HG03460 (cell line): ENCODE measurements at regions not wholly inside any gene's neighbourhood (a gene's known extent, or its start where the extent isn't known, plus 50 kb on each side); places are given as distances from the start of the nearest gene placed in this dataset.
A peak's percentile ranks its signal among the peaks of the same experiment; 100 is the strongest.
"Not testable (repeated sequence)": the region's sequence is repeated elsewhere in the genome, so short reads cannot be mapped to it uniquely, and the experiment has no call there.

Experiments
- ATAC-seq: cut with Tn5 transposase; IDR thresholded peaks from one replicate; pipeline ENCODE4 v1.9.1; 2021; ENCODE audit not compliant: unreplicated experiment

GRCh38 chr13:95388420-95389079 lies 87.3 kb upstream of the ABCC4 start:
- ATAC-seq: no peak

GRCh38 chr13:95391362-95391761 lies 90.1 kb upstream of the ABCC4 start:
- ATAC-seq: no peak

GRCh38 chr13:95391785-95392184 lies 90.5 kb upstream of the ABCC4 start:
- no peak for ATAC-seq

GRCh38 chr13:95392597-95392996 lies 91.3 kb upstream of the ABCC4 start:
- no peak for ATAC-seq

GRCh38 chr13:95403349-95404140 lies 102.3 kb upstream of the ABCC4 start:
- ATAC-seq: peak; percentile 35

- ATAC-seq: peak; percentile 93
Observed at GRCh38 chr13:95404141-95404882, 103.1 kb upstream of the ABCC4 start.

GRCh38 chr13:95406176-95406575 lies 104.9 kb upstream of the ABCC4 start:
- ATAC-seq: no peak

- no peak for ATAC-seq
Observed at GRCh38 chr13:95411428-95412040, 110.3 kb upstream of the ABCC4 start.

- ATAC-seq: no peak
Observed at GRCh38 chr13:95418946-95419345, 117.7 kb upstream of the ABCC4 start.

GRCh38 chr13:95420501-95420900 lies 119.2 kb upstream of the ABCC4 start:
- no peak for ATAC-seq

- no peak for ATAC-seq
Observed at GRCh38 chr13:95426631-95427030, 125.4 kb upstream of the ABCC4 start.

- not testable (repeated sequence) for ATAC-seq
Observed at GRCh38 chr13:95430525-95430924, 122.0 kb upstream of the CLDN10 start.

GRCh38 chr13:95432141-95432540 lies 120.4 kb upstream of the CLDN10 start:
- ATAC-seq: no peak

- no peak for ATAC-seq
Observed at GRCh38 chr13:95433537-95433936, 119.0 kb upstream of the CLDN10 start.

GRCh38 chr13:95434111-95434510 lies 118.4 kb upstream of the CLDN10 start:
- no peak for ATAC-seq

- no peak for ATAC-seq
Observed at GRCh38 chr13:95437561-95437960, 115.0 kb upstream of the CLDN10 start.

- no peak for ATAC-seq
Observed at GRCh38 chr13:95438297-95438696, 114.2 kb upstream of the CLDN10 start.

- no peak for ATAC-seq
Observed at GRCh38 chr13:95440441-95441088, 112.0 kb upstream of the CLDN10 start.

- ATAC-seq: no peak
Observed at GRCh38 chr13:95441326-95441725, 111.2 kb upstream of the CLDN10 start.

GRCh38 chr13:95444006-95444730 lies 108.4 kb upstream of the CLDN10 start:
- no peak for ATAC-seq
